WTC11 (cell line): ENCODE measurements at regions not wholly inside any gene's neighbourhood (a gene's known extent, or its start where the extent isn't known, plus 50 kb on each side); places are given as distances from the start of the nearest gene placed in this dataset.

Source experiments
- CTCF ChIP-seq: fragments of 200-600 bp; IDR thresholded peaks from 2 replicates; pipeline ENCODE4 v1.8.0; 2022; ENCODE audit warnings: antibody characterized with exemption
- JUN ChIP-seq: sonication (generic); formaldehyde crosslinking; IDR thresholded peaks from 2 replicates; pipeline ENCODE4 v1.8.0; 2023; ENCODE audit warnings: mild to moderate bottlenecking, missing genetic modification reagents
- TCF7 ChIP-seq: sonication (generic); formaldehyde crosslinking; IDR thresholded peaks from 2 replicates; pipeline ENCODE4 v1.8.0; 2022; ENCODE audit warnings: mild to moderate bottlenecking, low read depth, missing genetic modification reagents, moderate library complexity
- TEAD1 ChIP-seq: sonication (generic); formaldehyde crosslinking; IDR thresholded peaks from 2 replicates; pipeline ENCODE4 v1.8.0; 2022; ENCODE audit warnings: mild to moderate bottlenecking, missing genetic modification reagents
- USF1 ChIP-seq: sonication (generic); formaldehyde crosslinking; IDR thresholded peaks from 2 replicates; pipeline ENCODE4 v1.8.0; 2022; ENCODE audit warnings: mild to moderate bottlenecking, missing genetic modification reagents

- TF ChIP-seq CTCF, result no peak
- no peak for TF ChIP-seq TEAD1 (CRISPR knock-in tag)
- TF ChIP-seq USF1, result no peak
- no peak for TF ChIP-seq JUN (CRISPR knock-in tag)
- no peak for TF ChIP-seq TCF7
These were observed 56.5 kb upstream of the MCHR2 start for GRCh38 chr6:100050550-100050949.
